Endodermal cell (in vitro differentiated cells): ENCODE measurements at regions not wholly inside any gene's neighbourhood (a gene's known extent, or its start where the extent isn't known, plus 50 kb on each side); places are given as distances from the start of the nearest gene placed in this dataset.

Experiments used
- DNase-seq: peaks from one replicate; pipeline ENCODE4 v3.0.0-alpha.2; 2017
- H3K27ac ChIP-seq: 2 replicates; pipeline ENCODE4 v1.5.1; 2013; ENCODE audit warnings: mild to moderate bottlenecking, low read depth, low read length, moderate library complexity
- H3K27me3 ChIP-seq: 2 replicates; pipeline ENCODE4 v1.6.1; 2013; ENCODE audit warnings: mild to moderate bottlenecking, low read length, moderate library complexity; ENCODE audit not compliant: insufficient read depth, control insufficient read depth, poor library complexity, severe bottlenecking
- H3K36me3 ChIP-seq: 2 replicates; pipeline ENCODE4 v1.7.0; 2013; ENCODE audit warnings: mild to moderate bottlenecking, low read length, moderate library complexity; ENCODE audit not compliant: control insufficient read depth, insufficient read depth
- H3K4me1 ChIP-seq: one replicate; pipeline ENCODE4 v1.7.0; 2013; ENCODE audit warnings: low read length; ENCODE audit not compliant: control insufficient read depth, insufficient read depth
- H3K4me3 ChIP-seq: 2 replicates; pipeline ENCODE4 v1.5.1; 2013; ENCODE audit warnings: mild to moderate bottlenecking, low read length, moderate library complexity
- H3K9ac ChIP-seq: 2 replicates; pipeline ENCODE4 v1.6.1; 2013; ENCODE audit warnings: mild to moderate bottlenecking, low read length, moderate library complexity; ENCODE audit not compliant: poor library complexity, severe bottlenecking; ENCODE audit errors: extremely low read depth
- H3K9me3 ChIP-seq: 2 replicates; pipeline ENCODE4 v1.6.1; 2013; ENCODE audit warnings: mild to moderate bottlenecking, low read length, moderate library complexity; ENCODE audit not compliant: control insufficient read depth
- H3K27ac Mint-ChIP-seq: 2 replicates; pipeline ENCODE4 v1.8.0; 2020; ENCODE audit warnings: mixed read lengths
- H3K27me3 Mint-ChIP-seq: 2 replicates; pipeline ENCODE4 v1.8.0; 2021; ENCODE audit warnings: mild to moderate bottlenecking, mixed read lengths; ENCODE audit not compliant: insufficient read depth
- H3K36me3 Mint-ChIP-seq: 2 replicates; pipeline ENCODE4 v1.8.0; 2020; ENCODE audit warnings: low read depth, mixed read lengths
- H3K4me1 Mint-ChIP-seq: 2 replicates; pipeline ENCODE4 v1.8.0; 2020; ENCODE audit warnings: mixed read lengths
- H3K4me3 Mint-ChIP-seq: 2 replicates; pipeline ENCODE4 v1.8.0; 2020; ENCODE audit warnings: mild to moderate bottlenecking, moderate library complexity, mixed read lengths
- H3K9me3 Mint-ChIP-seq: 2 replicates; pipeline ENCODE4 v1.8.0; 2020; ENCODE audit warnings: mild to moderate bottlenecking, mixed read lengths
- CTCF ChIP-seq: fragments of 200-600 bp; sonication (generic); conservative IDR thresholded peaks from 2 replicates; pipeline ENCODE4 v1.5.0; 2021; ENCODE audit warnings: antibody characterized with exemption, mild to moderate bottlenecking
- whole genome bisulfite sequencing, 2 experiments: methylation state at CpG; one replicate each; pipeline versions ENCODE4 v1.1.5 to v1.1.7; 2013; ENCODE audit warnings: missing lambda C conversion rate in 2 of 2, mixed read lengths in 1 of 2; ENCODE audit not compliant: insufficient coverage in 1 of 2, insufficient read length in 1 of 2; 5-methylcytosine and 5-hydroxymethylcytosine counted together

GRCh38 chr2:220506466-220506865 lies 879.0 kb downstream of the SLC4A3 start:
- H3K4me1 Mint-ChIP-seq = peaks cover 6% of the 10 kb centered on the region
- Histone ChIP-seq H3K36me3 (no peaks in the 10 kb centered on the region), H3K27ac (no peak overlapping the region), H3K9ac (no peak overlapping the region), H3K4me1 (no peaks in the 10 kb centered on the region), H3K27me3 (no peaks in the 10 kb centered on the region), H3K4me3 (no peak overlapping the region), H3K9me3 (no peaks in the 10 kb centered on the region)
- no peaks in the 10 kb centered on the region for H3K36me3 Mint-ChIP-seq
- DNase-seq = no peak
- 88% methylated on average over 3 of the region's 3 CpGs; no CpG with 5 or more reads in 1 of the 2 experiments for WGBS, 2 experiments
- TF ChIP-seq CTCF = no peak
- peaks cover 3% of the 10 kb centered on the region for H3K9me3 Mint-ChIP-seq
- H3K27me3 Mint-ChIP-seq = no peaks in the 10 kb centered on the region
- H3K4me3 Mint-ChIP-seq = no peak overlapping the region
- H3K27ac Mint-ChIP-seq = no peak overlapping the region

- Histone ChIP-seq H3K4me1 (no peaks in the 10 kb centered on the region), H3K4me3 (no peak overlapping the region), H3K9me3 (no peaks in the 10 kb centered on the region), H3K27ac (no peak overlapping the region), H3K9ac (no peak overlapping the region), H3K27me3 (no peaks in the 10 kb centered on the region), H3K36me3 (no peaks in the 10 kb centered on the region)
- Mint-ChIP-seq H3K27me3 (no peaks in the 10 kb centered on the region), H3K4me3 (no peak overlapping the region), H3K36me3 (no peaks in the 10 kb centered on the region), H3K27ac (no peak overlapping the region), H3K9me3 (no peaks in the 10 kb centered on the region), H3K4me1 (peaks cover 6% of the 10 kb centered on the region)
- no peak for TF ChIP-seq CTCF
- 90 to 100% methylated on average over 1 to 2 of the region's 2 CpGs for WGBS, 2 experiments
- no peak for DNase-seq
Measured at GRCh38 chr2:220509096-220509757, 881.8 kb downstream of the SLC4A3 start.

GRCh38 chr2:220509966-220510365 lies 882.5 kb downstream of the SLC4A3 start:
- Mint-ChIP-seq H3K27ac (no peak overlapping the region), H3K4me1 (peaks cover 4% of the 10 kb centered on the region), H3K4me3 (no peak overlapping the region), H3K9me3 (no peaks in the 10 kb centered on the region), H3K27me3 (no peaks in the 10 kb centered on the region), H3K36me3 (no peaks in the 10 kb centered on the region)
- H3K9ac ChIP-seq = no peak overlapping the region
- no peaks in the 10 kb centered on the region for H3K4me1 ChIP-seq
- H3K9me3 ChIP-seq = no peaks in the 10 kb centered on the region
- no peak overlapping the region for H3K4me3 ChIP-seq
- TF ChIP-seq CTCF = no peak
- DNase-seq = no peak
- H3K27ac ChIP-seq = no peak overlapping the region
- no peaks in the 10 kb centered on the region for H3K27me3 ChIP-seq
- no peaks in the 10 kb centered on the region for H3K36me3 ChIP-seq
- WGBS, 2 experiments = 95 to 96% methylated on average over 4 to 6 of the region's 6 CpGs
